RWPE2 (cell line): ENCODE measurements at regions not wholly inside any gene's neighbourhood (a gene's known extent, or its start where the extent isn't known, plus 50 kb on each side); places are given as distances from the start of the nearest gene placed in this dataset.

ENCODE experiments used
- ATAC-seq: fragments of 200-7000 bp; cut with Tn5 transposase; 3 replicates; pipeline ENCODE4 v1.9.1; 2021; ENCODE audit warnings: low read depth
- DNase-seq: peaks from one replicate; pipeline ENCODE4 v3.0.0-alpha.2; 2020; ENCODE audit warnings: low spot score
- H3K27ac ChIP-seq: fragments of 450-650 bp; 2 replicates; pipeline ENCODE4 v1.5.1; 2017; ENCODE audit warnings: mild to moderate bottlenecking; ENCODE audit not compliant: poor library complexity, severe bottlenecking
- H3K27me3 ChIP-seq: fragments of 250-450 bp; sonication (Bioruptor Pico); 2 replicates; pipeline ENCODE4 v1.5.1; 2021; ENCODE audit warnings: mild to moderate bottlenecking, moderate library complexity; ENCODE audit not compliant: insufficient read depth, poor library complexity, severe bottlenecking
- H3K36me3 ChIP-seq: fragments of 250-450 bp; sonication (Bioruptor Pico); 2 replicates; pipeline ENCODE4 v1.5.1; 2020; ENCODE audit warnings: low read depth, mild to moderate bottlenecking, moderate library complexity
- H3K4me1 ChIP-seq: fragments of 250-450 bp; sonication (Bioruptor Pico); 2 replicates; pipeline ENCODE4 v1.5.1; 2021; ENCODE audit warnings: mild to moderate bottlenecking, moderate library complexity; ENCODE audit not compliant: insufficient read depth, poor library complexity, severe bottlenecking
- H3K4me3 ChIP-seq: fragments of 250-450 bp; sonication (Bioruptor Pico); 2 replicates; pipeline ENCODE4 v1.5.1; 2021; ENCODE audit warnings: mild to moderate bottlenecking, moderate library complexity; ENCODE audit not compliant: severe bottlenecking
- H3K9me3 ChIP-seq: fragments of 250-450 bp; sonication (Bioruptor Pico); 2 replicates; pipeline ENCODE4 v1.5.1; 2021; ENCODE audit warnings: mild to moderate bottlenecking, moderate library complexity; ENCODE audit not compliant: severe bottlenecking
- TF ChIP-seq, protein P1 (sequence below): fragments of 450-650 bp; IDR thresholded peaks from one replicate; pipeline ENCODE4 v1.5.1; 2017; ENCODE audit warnings: mild to moderate bottlenecking, moderate library complexity; ENCODE audit not compliant: poor library complexity, severe bottlenecking

DNA sequence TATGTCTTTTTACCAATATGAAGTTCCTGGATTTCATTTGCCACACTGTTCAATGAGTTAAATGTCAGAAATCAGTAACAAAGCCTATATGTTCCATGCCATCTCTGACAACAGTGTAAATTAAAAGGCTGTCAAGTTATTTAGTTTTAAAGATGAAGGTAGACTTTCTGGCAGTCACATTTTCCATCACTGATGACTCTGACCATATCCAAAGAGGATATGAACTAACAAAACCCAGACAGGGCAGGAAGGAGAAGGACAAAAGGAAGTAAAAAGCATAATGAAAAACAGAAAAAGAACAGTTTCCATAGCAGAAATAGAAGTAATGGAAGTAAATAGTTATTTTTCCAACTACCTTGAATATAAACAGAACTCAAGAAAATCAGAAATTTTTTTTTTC lies 242.3 kb downstream of the UBE3D start:
- DNase-seq (no peak), ATAC-seq (no peak)
- H3K36me3 ChIP-seq: no peaks in the 10 kb centered on the region
- no peaks in the 10 kb centered on the region for H3K27me3 ChIP-seq
- H3K4me3 ChIP-seq: no peak overlapping the region
- TF ChIP-seq, protein P1, sequence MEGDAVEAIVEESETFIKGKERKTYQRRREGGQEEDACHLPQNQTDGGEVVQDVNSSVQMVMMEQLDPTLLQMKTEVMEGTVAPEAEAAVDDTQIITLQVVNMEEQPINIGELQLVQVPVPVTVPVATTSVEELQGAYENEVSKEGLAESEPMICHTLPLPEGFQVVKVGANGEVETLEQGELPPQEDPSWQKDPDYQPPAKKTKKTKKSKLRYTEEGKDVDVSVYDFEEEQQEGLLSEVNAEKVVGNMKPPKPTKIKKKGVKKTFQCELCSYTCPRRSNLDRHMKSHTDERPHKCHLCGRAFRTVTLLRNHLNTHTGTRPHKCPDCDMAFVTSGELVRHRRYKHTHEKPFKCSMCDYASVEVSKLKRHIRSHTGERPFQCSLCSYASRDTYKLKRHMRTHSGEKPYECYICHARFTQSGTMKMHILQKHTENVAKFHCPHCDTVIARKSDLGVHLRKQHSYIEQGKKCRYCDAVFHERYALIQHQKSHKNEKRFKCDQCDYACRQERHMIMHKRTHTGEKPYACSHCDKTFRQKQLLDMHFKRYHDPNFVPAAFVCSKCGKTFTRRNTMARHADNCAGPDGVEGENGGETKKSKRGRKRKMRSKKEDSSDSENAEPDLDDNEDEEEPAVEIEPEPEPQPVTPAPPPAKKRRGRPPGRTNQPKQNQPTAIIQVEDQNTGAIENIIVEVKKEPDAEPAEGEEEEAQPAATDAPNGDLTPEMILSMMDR: no peak
- H3K4me1 ChIP-seq: peaks cover 2% of the 10 kb centered on the region
- no peaks in the 10 kb centered on the region for H3K9me3 ChIP-seq
- no peak overlapping the region for H3K27ac ChIP-seq

- H3K4me3 ChIP-seq: no peak overlapping the region
- no peaks in the 10 kb centered on the region for H3K9me3 ChIP-seq
- DNase-seq (no peak), ATAC-seq (no peak)
- H3K4me1 ChIP-seq: no peaks in the 10 kb centered on the region
- H3K27me3 ChIP-seq: no peaks in the 10 kb centered on the region
- no peak overlapping the region for H3K27ac ChIP-seq
- TF ChIP-seq, protein P1: no peak
- H3K36me3 ChIP-seq: no peaks in the 10 kb centered on the region
These were observed 232.8 kb downstream of the UBE3D start for GRCh38 chr6:82832811-82833210.

DNA sequence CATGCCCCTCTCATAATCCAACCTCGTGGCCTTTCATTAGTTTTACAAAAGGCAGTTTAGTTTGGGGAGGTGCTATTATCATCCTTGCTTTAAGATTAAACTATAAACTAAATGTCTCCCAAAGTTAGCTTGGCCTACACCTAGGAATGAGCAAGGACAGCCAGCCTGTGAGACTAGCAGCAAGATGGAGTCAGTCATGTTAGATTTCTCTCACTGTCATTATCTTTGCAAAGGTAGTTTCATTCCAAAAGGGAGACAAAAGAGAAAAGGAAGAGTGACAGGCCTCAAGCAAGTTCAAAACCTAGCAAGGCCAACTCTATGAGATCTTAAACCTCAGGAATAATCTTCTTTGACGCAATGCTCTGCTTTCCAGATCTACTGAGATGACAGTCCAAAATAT lies 232.2 kb downstream of the UBE3D start:
- H3K36me3 ChIP-seq: no peaks in the 10 kb centered on the region
- ATAC-seq (no peak), DNase-seq (no peak)
- TF ChIP-seq, protein P1: no peak
- H3K9me3 ChIP-seq: no peaks in the 10 kb centered on the region
- H3K4me3 ChIP-seq: no peak overlapping the region
- H3K27ac ChIP-seq: no peak overlapping the region
- H3K27me3 ChIP-seq: no peaks in the 10 kb centered on the region
- no peaks in the 10 kb centered on the region for H3K4me1 ChIP-seq

DNA sequence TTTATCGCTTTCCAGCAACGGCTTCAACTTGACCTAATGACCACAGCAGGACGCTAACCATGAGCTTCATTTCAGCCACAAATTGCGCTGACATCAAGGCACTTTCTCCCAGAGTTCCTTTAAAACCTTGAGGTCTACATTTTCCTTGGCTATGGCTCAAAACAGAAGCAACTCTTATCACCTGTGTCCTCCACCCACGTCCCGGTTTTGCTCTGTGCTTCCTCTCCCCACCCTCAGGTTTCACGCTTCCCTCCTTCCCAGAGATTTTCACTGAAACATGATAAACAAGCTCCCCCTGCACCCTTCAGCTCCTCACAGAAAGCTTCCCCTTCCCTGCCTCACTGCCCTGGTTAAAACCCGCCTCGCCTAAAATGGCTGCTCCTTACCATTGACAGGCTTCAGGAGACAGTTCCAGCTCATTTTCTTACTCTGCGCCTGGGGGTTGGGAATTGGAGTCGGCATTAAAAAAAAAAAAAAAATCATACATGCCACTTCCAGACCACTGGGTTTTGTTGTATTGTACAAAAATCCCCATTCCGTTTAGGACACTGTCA lies 229.5 kb downstream of the UBE3D start:
- ATAC-seq (no peak), DNase-seq (no peak)
- H3K27me3 ChIP-seq: no peaks in the 10 kb centered on the region
- no peaks in the 10 kb centered on the region for H3K9me3 ChIP-seq
- no peaks in the 10 kb centered on the region for H3K36me3 ChIP-seq
- TF ChIP-seq, protein P1: no peak
- no peaks in the 10 kb centered on the region for H3K4me1 ChIP-seq
- no peak overlapping the region for H3K27ac ChIP-seq
- no peak overlapping the region for H3K4me3 ChIP-seq

- H3K27me3 ChIP-seq: no peaks in the 10 kb centered on the region
- H3K27ac ChIP-seq: no peak overlapping the region
- TF ChIP-seq, protein P1: no peak
- H3K9me3 ChIP-seq: no peaks in the 10 kb centered on the region
- H3K4me3 ChIP-seq: no peak overlapping the region
- no peak for ATAC-seq
- H3K4me1 ChIP-seq: no peaks in the 10 kb centered on the region
- no peaks in the 10 kb centered on the region for H3K36me3 ChIP-seq
- DNase-seq: no peak
These were observed 225.1 kb downstream of the UBE3D start for GRCh38 chr6:82840571-82840970.
